ENCODE measurements at regions not wholly inside any gene's neighbourhood (a gene's known extent, or its start where the extent isn't known, plus 50 kb on each side); places are given as distances from the start of the nearest gene placed in this dataset.

GRCh38 chr3:20334842-20335241 is 148.8 kb upstream of the SGO1 start:
- intact Hi-C loops (cut with DNase I), result loop anchor here (10.0 kb wide), 1 partner anchor 1560 kb away; no protein-coding TSS in a partner anchor
- no peak for TF ChIP-seq CTCF (IDR thresholded peaks at IDR 0.05)

GRCh38 chr3:20327889-20328288 is 141.9 kb upstream of the SGO1 start:
- Histone ChIP-seq H3K4me3 (no peak overlapping the region), H3K9me3 (no peaks in the 10 kb centered on the region), H3K27ac (no peak overlapping the region), H3K4me1 (peaks cover 0 to 8% of the 10 kb centered on the region in 2 donors), H3K36me3 (no peaks in the 10 kb centered on the region), H3K27me3 (no peaks in the 10 kb centered on the region)
- no peak for TF ChIP-seq CTCF (IDR thresholded peaks at IDR 0.05)
- DNase-seq (ENCODE audit: low spot score in 2 of 2), result no peak
- intact Hi-C loops (cut with DNase I), result no loop called here

More at GRCh38 chr3:20334842-20335241, 148.8 kb upstream of the SGO1 start:
- Histone ChIP-seq H3K36me3 (no peaks in the 10 kb centered on the region), H3K27me3 (no peaks in the 10 kb centered on the region), H3K27ac (no peak overlapping the region), H3K9me3 (no peaks in the 10 kb centered on the region), H3K4me3 (no peak overlapping the region), H3K4me1 (no peaks in the 10 kb centered on the region)
- DNase-seq (ENCODE audit: low spot score in 2 of 2), result no peak

- Histone ChIP-seq H3K27ac (no peak overlapping the region), H3K4me3 (no peak overlapping the region), H3K27me3 (no peaks in the 10 kb centered on the region), H3K4me1 (peaks cover 0 to 8% of the 10 kb centered on the region in 2 donors), H3K36me3 (no peaks in the 10 kb centered on the region), H3K9me3 (no peaks in the 10 kb centered on the region)
- intact Hi-C loops (cut with DNase I), result no loop called here
- no peak for DNase-seq (ENCODE audit: low spot score in 2 of 2)
- no peak for TF ChIP-seq CTCF (IDR thresholded peaks at IDR 0.05)
Measured at GRCh38 chr3:20326541-20326940, 140.5 kb upstream of the SGO1 start.

- Histone ChIP-seq H3K27me3 (no peaks in the 10 kb centered on the region), H3K9me3 (no peaks in the 10 kb centered on the region)
Measured at GRCh38 chr3:20325563-20325962, 139.6 kb upstream of the SGO1 start.

GRCh38 chr3:20324664-20325478 is 138.9 kb upstream of the SGO1 start:
- peak overlapping the region; percentile 54 to 69 for H3K27ac ChIP-seq
- peaks cover 0 to 13% of the 10 kb centered on the region in 2 donors for H3K4me1 ChIP-seq
- no peaks in the 10 kb centered on the region for H3K36me3 ChIP-seq
- no peaks in the 10 kb centered on the region for H3K9me3 ChIP-seq
- TF ChIP-seq CTCF (IDR thresholded peaks at IDR 0.05), result no peak
- intact Hi-C loops (cut with DNase I), result no loop called here
- H3K4me3 ChIP-seq, result no peak overlapping the region
- DNase-seq (ENCODE audit: low spot score in 2 of 2), result no peak
- no peaks in the 10 kb centered on the region for H3K27me3 ChIP-seq

More at GRCh38 chr3:20325563-20325962, 139.6 kb upstream of the SGO1 start:
- H3K27ac ChIP-seq, result peak overlapping the region; percentile 47 to 69
- H3K4me1 ChIP-seq, result peaks cover 0 to 10% of the 10 kb centered on the region in 2 donors
- no peak overlapping the region for H3K4me3 ChIP-seq
- no peak for DNase-seq (ENCODE audit: low spot score in 2 of 2)
- intact Hi-C loops (cut with DNase I), result no loop called here
- H3K36me3 ChIP-seq, result no peaks in the 10 kb centered on the region
- TF ChIP-seq CTCF (IDR thresholded peaks at IDR 0.05), result no peak

Measured in ascending aorta (tissue), 2 donors.